GM19043 (cell line): ENCODE measurements at regions not wholly inside any gene's neighbourhood (a gene's known extent, or its start where the extent isn't known, plus 50 kb on each side); places are given as distances from the start of the nearest gene placed in this dataset.
A peak's percentile ranks its signal among the peaks of the same experiment; 100 is the strongest.

Experiments
- ATAC-seq: cut with Tn5 transposase; IDR thresholded peaks from one replicate; pipeline ENCODE4 v1.9.1; 2021; ENCODE audit warnings: low read depth; ENCODE audit not compliant: unreplicated experiment

DNA sequence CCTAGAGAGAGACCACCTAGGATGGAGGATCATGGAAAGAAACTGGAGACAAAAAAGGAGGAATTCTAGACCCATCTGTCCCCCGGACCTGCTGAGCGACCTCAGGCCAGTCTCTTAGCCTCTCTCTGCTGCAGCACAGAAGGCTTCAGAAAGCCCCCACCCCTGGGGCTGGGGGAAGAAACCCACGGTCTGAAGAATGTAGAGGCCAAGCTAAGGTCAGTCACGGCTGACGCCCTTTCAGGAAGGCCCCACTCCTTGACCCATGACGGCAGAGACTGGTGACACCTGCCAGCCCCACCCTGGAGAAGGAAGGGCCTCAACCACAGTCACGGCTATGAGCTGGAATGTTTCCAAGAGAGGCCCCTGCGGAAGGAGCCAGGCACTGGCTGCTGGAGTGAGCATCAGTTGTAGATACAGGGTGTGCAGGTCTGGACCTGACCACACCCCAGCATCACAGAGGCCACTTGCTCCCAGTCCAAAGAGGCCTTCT lies 120.5 kb upstream of the BOD1 start:
- peak; percentile 78 for ATAC-seq

DNA sequence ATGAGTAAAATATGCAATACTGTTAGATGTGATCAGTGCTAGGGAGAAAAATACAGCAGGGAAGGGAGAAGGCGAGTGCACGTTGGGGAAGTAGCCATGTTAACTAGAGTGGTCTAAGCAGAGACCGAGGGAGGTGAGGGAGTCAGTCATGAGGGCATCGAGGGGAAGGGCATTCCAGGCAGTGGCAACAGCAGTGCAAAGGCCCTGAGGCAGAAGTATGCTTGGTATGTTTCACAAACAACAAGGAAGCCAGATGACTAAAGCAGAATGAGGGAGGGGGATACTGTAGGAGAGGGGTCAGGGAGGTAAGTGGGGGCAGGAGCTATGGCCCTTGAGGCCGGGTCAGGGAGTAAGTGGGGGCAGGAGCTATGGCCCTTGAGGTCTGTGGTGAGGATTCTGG lies 123.3 kb upstream of the BOD1 start:
- no peak for ATAC-seq

DNA sequence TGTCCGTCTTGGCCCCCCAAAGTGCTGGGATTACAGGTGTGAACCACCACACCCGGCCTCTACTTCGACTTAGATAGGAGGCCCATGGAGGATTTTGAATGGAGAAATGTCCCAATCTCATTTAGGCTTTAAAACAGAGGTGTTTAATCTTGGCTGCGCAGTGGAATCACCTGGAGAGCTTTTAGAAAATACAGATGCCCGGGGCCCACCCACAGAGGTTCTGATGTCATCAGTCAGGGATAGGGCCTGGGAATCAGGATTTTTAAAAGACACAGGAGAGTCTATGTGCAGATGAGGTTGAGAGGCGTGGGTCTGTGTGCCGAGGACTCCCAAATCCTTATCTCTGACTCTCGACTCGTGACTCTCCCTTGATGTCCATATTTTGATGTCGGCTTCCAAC lies 124.0 kb upstream of the BOD1 start:
- ATAC-seq: no peak

DNA sequence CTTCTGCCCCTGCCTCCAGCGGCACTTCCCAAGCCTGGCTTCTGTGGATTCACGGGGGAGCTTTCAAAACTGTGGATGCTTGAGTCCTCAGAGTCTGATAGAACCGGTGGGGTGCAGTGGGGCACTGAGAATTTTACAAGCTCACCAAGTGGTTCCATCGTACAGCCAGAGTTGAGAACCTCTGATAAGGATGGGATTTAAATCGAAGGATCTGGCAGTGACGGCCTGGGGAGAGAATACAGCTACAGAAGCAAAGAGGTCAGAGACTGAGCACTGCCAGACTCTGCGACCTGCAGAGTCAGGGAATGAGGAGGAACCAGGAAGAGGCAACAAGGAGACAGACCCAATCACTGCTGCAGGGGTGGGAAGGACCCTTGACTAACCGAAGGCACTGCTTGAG lies 124.6 kb upstream of the BOD1 start:
- no peak for ATAC-seq

DNA sequence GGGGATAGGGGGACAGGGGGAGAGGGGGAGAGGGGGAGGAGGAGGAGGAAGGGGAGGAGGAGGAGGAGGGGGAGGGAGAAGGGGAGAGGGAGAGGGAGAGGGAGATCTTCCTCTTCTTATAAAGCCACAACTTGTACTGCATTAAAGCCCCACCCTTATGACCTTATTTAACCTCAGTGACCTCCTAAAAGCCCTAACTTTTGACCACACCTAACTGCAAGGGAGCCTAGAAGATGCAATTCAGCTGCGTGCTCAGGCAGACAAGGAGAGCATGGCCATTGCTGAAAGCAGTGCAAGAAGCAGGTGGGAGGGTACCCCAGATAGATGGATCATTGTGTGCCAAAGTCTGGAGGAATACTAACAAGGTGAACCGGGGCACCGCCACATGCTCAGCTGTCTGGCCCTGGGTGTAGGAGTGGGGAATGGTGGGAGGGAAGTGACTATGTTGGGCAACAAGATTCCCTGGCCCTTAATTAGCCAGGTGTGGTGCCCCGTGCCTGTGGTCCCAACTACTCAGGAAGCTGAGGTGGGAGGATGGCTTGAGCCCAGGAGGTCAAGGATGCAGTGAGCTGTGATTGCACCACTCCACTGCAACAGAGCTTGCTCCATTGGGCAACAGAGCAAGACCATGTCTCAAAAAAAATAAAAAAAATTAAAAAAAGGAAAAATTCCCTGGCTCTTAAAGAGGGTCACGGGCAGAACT lies 125.4 kb upstream of the BOD1 start:
- peak; percentile 5 for ATAC-seq

DNA sequence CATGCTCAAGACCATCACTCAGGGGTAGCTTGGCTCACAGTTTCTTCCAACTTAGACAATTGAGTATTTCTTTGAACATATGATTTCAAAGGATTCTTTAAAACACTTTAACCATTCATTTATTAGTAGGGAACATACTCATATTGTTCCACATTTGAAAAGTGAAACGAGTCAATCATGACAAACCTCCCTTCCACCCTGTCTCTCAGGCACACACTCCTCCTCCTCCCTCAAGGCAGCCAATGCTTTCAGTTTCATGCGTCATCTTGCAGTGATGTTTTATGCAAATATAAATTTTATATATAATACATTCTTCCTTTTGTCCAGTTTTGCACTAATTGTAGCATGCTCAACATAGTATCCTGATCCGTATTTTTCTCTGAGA lies 126.0 kb upstream of the BOD1 start:
- peak; percentile 61 for ATAC-seq

DNA sequence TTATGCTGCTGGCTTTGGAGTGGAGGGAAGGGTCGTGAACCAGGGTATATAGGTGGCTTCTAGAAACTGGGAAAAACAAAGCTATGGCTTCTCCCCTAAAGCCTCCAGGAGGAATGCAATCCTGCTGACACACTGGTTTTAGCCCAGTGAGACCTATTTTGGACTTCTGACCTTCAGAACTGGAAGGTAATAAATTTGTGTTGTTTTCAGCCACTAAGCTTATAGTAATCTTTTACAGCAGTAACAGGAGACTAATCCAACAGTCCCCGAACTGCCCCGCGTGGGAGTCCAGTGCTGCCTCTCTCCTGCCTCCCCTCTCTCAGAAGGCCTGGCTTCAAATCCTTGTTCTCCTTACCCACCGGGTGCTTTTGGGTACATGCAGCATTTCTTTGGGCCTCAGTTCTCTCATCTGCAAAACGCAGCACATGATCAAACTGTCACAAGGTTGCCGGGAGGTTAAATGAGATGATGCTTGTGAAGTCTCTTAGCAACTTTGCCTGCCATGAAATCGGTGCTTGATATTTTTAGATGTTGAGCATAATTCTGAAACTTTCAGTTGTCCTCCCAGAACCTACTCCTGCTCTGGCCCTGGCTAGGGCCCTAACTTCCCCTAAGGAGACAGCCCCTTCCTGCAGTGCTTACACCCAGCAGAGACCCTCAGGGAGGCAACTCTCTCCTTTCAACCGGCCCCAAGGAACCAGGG lies 127.3 kb upstream of the BOD1 start:
- ATAC-seq: peak; percentile 39

DNA sequence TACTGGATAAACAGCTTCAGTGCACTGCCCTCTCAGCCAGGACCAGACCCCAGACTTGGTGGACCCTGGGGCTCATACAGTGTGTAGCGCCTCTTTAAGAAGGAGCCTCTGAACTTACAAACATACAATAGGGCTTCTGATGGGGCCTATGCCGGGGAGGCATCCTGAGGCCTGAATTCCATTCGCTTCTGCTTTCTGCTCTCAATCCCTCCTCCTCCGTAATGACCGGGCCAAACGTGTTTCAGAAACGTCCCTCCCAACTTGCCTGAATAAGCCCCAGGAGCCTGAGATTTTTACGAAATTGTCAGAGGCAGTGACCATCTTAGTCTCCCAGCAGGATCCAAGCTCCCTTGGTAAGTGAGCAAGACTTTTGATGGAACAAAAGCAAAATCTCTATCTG lies 128.1 kb upstream of the BOD1 start:
- ATAC-seq: no peak

DNA sequence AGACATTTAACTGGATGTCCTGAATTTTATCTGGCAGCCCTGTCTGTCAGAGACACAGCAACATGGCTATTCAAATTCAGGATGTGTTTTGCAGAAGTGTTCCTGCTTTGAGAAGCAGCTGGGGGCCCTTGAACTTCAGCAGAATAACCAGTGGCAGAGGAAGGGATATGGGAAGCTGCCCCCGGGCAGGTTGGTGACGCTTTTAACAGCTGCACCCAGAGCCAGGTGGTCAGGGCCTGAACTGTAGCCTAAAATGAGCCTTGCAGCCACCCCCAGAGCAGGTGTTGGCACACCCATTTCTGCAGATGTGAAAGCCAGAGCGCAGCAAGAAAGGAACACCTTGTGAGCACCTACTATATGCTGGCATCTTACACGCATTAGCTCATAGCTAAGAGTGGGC lies 128.7 kb upstream of the BOD1 start:
- ATAC-seq: peak; percentile 39

DNA sequence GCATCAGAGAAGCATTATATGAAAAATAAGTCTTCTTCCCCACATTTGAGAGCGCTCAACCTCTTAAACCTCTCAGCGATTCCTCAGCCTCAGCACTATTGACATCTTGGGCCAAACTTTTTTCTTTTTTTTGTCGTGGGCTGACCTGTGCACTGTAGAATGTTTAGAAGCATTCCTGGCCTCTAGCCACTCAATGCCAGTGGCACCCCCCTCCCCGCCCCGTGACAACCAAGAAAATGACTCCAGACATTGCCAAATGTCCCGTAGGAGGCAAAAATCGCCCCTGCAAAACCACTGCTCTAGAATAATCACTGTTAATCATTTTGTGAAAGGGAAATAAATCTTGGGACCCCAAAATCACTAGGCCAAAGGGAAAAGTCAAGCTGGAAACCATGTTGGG lies 129.1 kb upstream of the BOD1 start:
- ATAC-seq: no peak

DNA sequence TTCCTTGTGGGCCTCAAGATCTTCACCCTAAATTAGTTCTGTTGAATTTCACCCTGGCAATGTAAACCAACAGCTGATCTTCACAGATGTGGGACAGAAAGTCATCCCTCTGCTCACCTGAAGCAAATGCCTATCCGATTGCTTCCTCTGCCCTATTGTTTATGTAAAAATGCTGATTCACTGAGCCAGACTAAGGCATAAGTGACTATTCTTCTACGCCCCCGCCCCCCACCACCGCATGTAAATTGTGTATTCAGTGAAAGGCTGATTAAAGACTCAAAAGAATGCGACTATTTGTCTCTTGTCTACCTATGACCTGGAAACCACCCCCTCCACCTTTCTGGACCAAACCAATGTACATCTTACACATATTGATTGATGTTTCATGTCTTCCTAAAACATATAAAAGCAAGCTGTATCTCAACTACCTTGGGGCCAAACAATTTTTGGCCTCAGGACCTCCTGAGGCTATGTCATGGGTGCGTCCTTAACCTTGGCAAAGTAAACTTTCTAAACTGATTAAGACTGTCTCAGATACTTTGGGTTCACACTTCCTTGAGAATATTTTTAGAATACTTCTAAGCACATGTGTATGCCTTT lies 129.7 kb upstream of the BOD1 start:
- ATAC-seq: no peak

DNA sequence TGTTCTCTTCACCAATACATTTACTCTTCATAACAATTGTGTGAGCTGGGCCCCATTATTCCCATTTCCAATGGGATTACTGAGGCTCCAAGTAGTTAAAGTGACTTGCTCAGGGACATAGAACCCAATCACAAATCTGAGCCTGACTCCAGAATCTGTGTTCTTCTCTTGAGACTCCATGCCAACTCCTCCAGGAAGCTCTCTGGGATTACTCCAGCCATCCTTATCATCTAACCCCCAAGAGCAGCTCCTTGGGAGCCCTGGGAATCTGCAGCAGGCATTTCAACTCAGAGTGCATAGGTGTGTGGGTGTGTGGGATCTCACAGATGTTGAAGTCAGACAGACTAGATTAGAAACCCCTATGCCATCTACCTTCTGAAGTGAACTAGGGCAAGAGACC lies 131.4 kb upstream of the BOD1 start:
- no peak for ATAC-seq

DNA sequence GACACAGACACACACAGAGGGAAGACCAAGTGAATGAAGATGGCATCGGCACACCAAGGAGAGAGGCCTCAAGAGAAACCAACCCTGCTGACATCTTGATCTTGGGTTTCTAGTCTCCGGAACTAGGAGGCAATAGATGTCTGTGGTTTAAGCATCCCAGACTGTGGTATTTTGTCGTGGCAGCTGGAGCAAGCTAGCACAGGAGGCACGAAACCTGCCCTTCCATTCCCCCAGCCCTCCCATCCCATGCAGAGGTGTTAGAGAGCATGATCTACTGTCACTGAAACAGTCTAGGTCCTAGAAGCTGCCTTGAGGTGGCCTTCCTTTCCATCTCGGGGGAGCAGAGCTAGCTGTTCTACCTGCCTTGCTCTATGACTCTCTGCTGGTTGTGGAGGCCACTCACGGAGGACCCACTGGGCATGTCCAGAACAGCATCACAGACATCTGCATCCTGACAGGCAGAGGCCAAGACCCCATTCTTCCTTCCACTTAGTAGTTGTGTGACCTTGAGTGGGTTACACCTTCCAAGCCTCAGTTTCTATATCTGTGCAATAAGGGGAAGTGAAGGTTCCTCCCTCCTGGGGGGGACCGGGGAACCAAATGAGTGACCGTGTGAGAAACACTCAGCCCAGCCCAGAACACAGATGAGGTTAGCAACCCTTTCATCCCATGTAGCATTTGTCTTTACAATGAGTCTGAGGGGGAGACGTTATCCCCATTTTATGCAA lies 134.3 kb upstream of the BOD1 start:
- no peak for ATAC-seq

DNA sequence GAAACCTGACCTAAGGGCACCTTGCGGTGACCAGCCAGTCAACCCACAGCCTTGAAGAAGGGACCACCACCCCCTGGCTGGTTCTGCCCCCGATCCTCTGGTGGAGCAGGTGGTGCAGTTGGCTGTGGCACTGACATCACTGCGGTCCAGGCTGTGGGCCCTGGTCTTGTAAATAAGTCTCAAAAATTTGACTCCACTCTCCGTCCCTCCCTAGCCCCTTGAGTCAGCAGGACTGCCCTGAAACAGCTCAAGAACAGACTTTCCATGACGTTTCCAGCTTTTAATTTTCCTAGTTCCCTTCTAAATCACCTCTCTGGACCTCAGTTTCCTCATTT lies 134.8 kb upstream of the BOD1 start:
- ATAC-seq: no peak

DNA sequence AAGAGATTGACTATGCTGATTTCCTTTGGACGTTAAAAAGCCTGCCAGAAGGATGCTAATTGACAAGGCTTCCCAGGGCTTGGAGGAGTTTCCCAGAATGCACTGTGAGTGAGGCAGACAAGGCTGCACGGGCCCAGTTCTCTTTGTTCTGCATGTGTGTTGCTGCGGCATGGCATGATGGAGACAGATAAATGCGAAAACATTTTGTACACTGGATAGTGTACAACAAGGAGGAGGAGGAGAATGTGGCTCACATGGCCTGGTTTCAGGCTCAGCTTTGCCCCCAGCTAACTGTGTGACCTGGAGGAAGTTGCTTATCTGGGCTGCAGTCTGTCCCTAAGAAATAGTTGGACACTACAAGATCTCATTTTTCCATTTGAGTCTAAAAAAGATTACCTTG lies 135.5 kb upstream of the CPEB4 start:
- ATAC-seq: no peak

DNA sequence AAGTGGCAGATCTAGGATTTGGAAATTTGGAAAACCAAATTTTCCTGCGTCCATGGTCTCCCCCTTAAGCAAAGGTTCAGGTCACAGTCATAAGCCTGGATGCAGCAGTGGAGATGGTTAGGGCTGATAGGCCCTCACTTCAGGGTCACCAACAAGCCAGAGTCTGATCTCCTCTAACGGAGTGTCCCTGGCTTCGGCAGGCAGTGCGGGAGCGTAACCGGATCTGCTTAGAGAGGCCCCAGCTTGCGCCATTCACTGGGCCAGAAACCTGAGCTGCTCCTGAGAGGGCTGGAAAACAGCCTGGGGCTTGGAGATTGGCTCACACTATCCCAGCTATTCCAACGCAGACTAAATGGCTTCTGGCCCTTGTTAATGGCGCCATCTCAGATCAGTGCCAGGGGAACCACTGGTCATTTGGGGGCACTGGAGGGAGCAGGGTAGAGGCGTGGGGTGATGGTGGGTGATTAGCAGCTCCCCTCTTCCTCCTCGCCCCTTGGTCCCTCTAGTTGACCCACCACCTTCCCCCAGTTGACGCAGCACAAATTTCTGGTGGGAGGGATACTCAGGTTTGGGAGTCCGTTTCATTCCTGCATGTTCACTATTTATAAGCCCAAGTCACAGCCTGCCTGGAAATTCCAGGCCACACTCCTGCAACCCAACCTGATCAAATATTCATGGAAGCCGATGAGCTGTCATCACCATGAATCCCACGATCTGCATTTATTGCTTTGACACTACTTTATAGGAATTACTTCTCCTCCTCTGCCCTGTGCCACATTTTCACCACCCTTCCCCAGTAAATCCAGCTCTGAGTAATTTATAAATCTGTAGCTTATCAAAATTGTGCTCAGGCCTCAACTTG lies 134.6 kb upstream of the CPEB4 start:
- ATAC-seq: no peak

DNA sequence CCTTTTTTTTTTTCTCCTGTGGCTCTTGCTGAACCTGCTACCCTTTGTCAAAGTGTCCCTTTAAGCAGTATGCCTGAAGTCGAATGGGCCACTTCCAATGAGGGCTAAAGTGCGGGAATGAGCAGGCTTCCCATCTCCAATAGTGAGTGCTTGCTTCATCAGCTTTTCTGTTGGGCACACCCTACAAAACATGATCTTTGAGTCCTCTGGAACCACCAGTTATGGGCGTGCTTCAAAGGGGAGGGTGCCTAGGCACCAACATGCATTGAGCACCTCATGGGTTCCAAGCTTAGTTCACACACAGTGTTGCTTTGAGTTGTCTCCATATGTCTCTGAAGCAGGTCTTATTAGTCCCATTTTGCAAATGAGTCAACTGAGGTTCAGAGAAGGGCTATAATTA lies 132.8 kb upstream of the CPEB4 start:
- no peak for ATAC-seq

DNA sequence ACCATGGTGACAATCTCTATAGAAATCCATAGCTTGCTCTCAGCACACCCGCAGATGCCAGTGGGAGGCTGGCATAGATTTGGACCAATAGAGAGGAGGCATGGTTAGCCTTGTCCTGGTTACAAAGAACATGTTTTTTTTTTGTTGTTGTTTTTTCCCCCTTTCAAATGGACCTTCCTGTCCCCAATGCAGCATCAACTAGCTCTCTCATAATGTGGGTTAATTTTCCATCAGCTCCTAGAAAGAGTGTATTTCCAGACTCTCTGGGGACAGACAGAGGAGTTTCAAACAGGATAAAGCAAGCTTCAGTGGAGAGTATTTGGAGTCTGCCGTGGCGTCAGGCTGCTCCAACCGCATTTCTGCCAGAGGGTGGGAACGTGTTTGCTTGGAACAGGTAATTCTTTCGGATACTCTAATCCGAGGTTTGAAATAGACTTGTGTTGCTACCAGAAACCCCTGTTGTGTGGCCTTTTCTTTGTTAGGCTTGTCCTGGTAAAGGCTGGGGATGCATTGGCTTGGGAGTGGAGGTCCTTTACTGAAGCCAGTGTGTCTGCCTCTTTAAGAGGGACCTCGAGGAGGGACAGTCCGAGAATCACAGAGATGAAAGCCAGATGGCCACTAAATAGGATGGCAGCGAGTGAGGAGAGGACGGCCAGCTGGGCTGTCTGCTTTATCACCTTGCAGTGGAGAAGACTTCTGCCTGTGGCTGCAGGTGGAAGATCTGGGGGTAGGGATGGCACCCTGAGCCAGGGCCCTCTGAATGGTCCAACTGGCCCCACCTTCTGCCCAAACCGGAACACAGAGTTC lies 130.5 kb upstream of the CPEB4 start:
- ATAC-seq: no peak

DNA sequence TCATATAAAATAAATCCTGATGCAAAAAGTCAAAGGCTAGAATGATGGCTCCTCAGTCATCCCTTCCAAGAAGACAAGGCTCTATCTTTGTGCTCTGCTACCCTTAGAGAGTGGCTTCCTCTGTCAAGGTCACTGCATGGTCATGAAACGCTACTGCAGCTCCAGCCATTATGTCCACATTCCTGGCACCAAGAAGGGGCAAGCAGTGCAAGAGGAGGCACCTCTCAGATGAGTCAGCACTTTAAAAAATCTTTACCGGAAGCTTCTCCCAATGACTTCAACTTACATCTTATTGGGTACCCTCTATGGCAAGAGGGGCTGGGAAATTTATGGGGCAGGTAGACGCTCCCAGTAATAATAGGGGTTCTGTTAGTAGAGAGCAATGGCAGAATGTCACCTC lies 129.5 kb upstream of the CPEB4 start:
- no peak for ATAC-seq

DNA sequence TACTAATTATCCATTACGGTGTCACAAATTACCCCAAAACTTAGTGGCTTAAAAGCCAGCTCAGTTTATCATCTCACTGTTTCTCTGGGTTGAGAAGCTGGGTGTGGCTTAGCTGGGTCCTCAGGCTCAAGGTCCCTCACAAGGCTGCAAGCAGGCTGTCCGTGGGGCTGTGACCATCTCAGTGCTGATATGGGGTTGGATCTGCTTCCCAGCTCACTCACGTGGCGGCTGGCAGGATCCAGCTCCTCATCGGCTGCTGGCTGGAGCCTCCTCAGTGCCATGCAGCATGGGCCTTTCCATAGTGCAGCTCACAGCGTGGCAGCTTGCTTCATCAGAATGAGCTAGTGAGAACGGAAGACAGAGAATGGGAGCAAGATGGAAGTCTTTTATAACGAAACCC lies 128.5 kb upstream of the CPEB4 start:
- ATAC-seq: no peak
